HFFc6 (cell line): ENCODE measurements at regions not wholly inside any gene's neighbourhood (a gene's known extent, or its start where the extent isn't known, plus 50 kb on each side); places are given as distances from the start of the nearest gene placed in this dataset.

Experiments
- DNase-seq: peaks from one replicate; pipeline ENCODE4 v3.0.0-alpha.2; 2018
- H3K27ac Mint-ChIP-seq: 2 replicates; pipeline ENCODE4 v1.8.0; 2020; ENCODE audit warnings: mild to moderate bottlenecking, mixed read lengths
- H3K27me3 Mint-ChIP-seq: 2 replicates; pipeline ENCODE4 v1.8.0; 2021; ENCODE audit warnings: mild to moderate bottlenecking, moderate library complexity, mixed read lengths; ENCODE audit not compliant: insufficient read depth
- H3K36me3 Mint-ChIP-seq: 2 replicates; pipeline ENCODE4 v1.8.0; 2021; ENCODE audit warnings: low read depth, mixed read lengths
- H3K4me1 Mint-ChIP-seq: 2 replicates; pipeline ENCODE4 v1.8.0; 2020; ENCODE audit warnings: low read depth, mixed read lengths
- H3K4me3 Mint-ChIP-seq: 2 replicates; pipeline ENCODE4 v1.8.0; 2020; ENCODE audit warnings: mild to moderate bottlenecking, moderate library complexity, mixed read lengths
- H3K9me3 Mint-ChIP-seq: 2 replicates; pipeline ENCODE4 v1.8.0; 2020; ENCODE audit warnings: mild to moderate bottlenecking, mixed read lengths
- TF ChIP-seq, protein P1 (sequence below): fragments of 200-600 bp; sonication (generic); IDR thresholded peaks from 2 replicates; pipeline ENCODE4 v1.5.0; 2021; ENCODE audit warnings: antibody characterized with exemption, mild to moderate bottlenecking

DNA sequence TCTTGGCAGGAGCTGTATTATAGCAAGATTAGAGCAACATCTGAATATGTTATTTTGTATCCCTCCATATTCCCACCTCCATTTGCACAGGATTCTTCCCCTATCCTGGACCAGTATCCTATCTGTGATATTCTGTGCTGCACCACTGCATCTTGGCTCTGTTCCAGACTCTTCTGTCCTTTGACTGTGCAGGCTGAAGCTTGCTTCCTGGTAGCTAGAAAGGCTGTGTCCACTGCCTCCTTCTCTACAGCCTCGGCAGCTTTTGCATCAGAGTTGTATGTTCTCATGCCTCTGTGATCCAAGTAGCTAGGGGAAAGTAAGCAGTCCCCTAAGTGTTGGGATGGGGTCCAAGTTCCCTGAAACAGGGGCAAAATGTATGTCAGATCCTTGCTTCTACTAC lies 104.1 kb downstream of the GAS1 start:
- Mint-ChIP-seq H3K4me1 (peaks cover 6% of the 10 kb centered on the region; the same call in 1 of the 2 replicates), H3K4me3 (no peak overlapping the region), H3K27ac (no peak overlapping the region), H3K9me3 (no peaks in the 10 kb centered on the region), H3K36me3 (no peaks in the 10 kb centered on the region), H3K27me3 (peaks cover 6% of the 10 kb centered on the region)
- DNase-seq: no peak
- TF ChIP-seq, protein P1, sequence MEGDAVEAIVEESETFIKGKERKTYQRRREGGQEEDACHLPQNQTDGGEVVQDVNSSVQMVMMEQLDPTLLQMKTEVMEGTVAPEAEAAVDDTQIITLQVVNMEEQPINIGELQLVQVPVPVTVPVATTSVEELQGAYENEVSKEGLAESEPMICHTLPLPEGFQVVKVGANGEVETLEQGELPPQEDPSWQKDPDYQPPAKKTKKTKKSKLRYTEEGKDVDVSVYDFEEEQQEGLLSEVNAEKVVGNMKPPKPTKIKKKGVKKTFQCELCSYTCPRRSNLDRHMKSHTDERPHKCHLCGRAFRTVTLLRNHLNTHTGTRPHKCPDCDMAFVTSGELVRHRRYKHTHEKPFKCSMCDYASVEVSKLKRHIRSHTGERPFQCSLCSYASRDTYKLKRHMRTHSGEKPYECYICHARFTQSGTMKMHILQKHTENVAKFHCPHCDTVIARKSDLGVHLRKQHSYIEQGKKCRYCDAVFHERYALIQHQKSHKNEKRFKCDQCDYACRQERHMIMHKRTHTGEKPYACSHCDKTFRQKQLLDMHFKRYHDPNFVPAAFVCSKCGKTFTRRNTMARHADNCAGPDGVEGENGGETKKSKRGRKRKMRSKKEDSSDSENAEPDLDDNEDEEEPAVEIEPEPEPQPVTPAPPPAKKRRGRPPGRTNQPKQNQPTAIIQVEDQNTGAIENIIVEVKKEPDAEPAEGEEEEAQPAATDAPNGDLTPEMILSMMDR: no peak

DNA sequence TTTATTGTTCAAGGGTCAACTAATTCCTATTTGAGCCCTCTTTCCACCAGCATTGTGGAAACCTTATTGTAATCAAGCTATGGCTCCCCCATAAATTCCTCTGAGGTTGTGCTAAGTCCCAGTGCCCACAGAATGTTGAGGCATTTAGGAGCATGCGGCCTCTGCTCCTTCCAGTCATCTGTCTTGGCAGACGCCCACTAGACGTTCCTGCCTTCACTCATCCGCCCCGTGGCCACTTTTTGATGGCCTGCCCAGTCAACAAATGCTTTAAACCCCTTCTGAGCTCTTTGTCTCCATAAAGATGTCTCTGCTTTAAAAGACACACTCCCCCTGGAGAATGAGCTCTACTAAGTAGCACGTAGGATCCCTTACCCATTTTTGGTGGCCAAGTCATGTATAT lies 104.7 kb downstream of the GAS1 start:
- Mint-ChIP-seq H3K9me3 (no peaks in the 10 kb centered on the region), H3K4me1 (peaks cover 6% of the 10 kb centered on the region; the same call in 1 of the 2 replicates), H3K27me3 (peaks cover 8% of the 10 kb centered on the region), H3K36me3 (no peaks in the 10 kb centered on the region), H3K27ac (no peak overlapping the region), H3K4me3 (no peak overlapping the region)
- TF ChIP-seq, protein P1: no peak
- DNase-seq: no peak

DNA sequence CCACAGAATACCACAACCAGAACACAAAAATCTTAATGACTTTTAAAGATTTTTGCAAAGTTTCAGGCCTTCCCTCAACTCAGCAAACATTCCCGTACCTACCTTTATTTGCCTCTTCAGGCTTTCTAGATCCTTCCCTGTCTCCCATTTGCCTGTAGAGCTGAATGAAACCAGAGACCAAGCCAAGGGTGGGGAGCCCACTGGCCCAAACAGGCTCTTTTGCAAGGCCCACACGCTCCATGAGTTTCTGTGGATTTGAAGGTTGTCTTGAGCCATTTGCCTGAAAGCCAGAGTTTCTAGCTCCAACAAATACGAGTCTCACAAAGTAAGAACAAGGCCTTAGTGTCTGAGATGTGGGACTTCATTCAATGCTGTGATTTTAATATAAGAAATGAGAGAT lies 107.8 kb downstream of the GAS1 start:
- peaks cover 7% of the 10 kb centered on the region for H3K27me3 Mint-ChIP-seq
- no peaks in the 10 kb centered on the region for H3K9me3 Mint-ChIP-seq
- DNase-seq: no peak
- TF ChIP-seq, protein P1: no peak
- H3K27ac Mint-ChIP-seq: no peak overlapping the region
- no peak overlapping the region for H3K4me3 Mint-ChIP-seq
- no peaks in the 10 kb centered on the region for H3K36me3 Mint-ChIP-seq
- H3K4me1 Mint-ChIP-seq: no peaks in the 10 kb centered on the region

DNA sequence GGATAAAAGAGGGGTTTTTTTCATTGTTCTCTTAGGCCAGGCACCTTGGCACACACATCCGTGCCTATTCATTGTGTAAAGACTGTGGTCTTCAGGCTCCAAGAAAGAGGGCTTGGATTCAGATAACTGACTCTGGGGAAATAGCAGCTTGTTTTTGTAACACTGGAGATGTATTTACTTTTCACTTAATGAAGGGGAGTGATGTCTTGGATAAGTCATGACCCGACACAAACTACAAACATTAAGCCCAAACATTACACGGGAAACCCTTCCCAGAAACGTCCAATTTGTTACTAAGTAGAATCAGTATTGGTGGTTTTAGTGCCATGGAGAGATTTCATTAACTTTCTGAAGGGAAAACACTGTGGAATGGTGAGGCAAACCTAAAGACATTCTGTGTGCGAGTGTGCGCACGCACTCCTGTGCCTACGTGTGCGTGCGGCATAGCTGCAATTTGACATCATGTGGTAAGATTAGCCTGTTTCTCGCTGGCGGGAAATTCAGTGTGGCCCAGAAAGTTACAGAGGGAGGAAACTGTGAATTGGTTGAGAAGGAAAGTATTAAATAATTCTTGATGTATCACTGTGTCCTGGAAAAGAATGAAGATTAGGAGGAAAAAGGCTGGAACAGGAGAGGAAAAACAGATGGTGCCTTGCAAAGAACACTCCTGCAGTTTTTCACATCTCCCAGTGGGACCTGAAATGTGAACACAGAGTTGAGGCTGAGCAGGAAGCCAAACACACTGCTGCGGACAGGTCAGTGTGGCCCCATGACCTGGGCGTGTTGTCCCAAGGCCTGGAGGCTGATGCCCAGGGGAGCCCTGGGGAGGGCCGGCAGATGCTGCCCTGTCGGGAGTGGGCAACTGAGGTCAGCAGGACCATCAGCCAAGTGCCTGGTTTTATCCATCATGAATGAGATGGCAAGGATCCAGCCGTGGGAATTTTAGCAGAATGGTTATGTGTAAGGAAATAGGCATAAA lies 108.5 kb downstream of the GAS1 start:
- TF ChIP-seq, protein P1: no peak
- Mint-ChIP-seq H3K4me3 (no peak overlapping the region), H3K4me1 (no peaks in the 10 kb centered on the region), H3K27ac (no peak overlapping the region), H3K27me3 (peaks cover 7% of the 10 kb centered on the region), H3K36me3 (no peaks in the 10 kb centered on the region), H3K9me3 (no peaks in the 10 kb centered on the region)
- no peak for DNase-seq

DNA sequence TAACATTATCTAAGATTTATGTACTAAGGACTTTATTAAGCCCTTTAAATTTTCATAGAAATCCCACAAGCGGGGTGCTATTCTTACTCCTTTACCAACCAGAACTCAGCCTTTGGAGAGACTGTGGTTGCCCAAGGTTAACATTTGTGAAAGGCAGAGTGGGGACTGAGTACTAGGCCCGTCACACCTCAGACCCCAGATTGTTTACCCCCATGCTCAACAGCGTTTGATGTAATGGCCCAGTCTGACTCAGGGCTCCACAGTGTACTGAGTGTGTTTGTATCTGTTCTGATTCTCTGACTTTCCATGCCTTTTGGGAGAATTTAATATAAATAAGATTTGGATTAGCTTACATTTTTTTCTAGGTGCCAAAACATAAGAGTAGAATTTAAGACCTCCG lies 110.0 kb downstream of the GAS1 start:
- H3K4me3 Mint-ChIP-seq: no peak overlapping the region
- no peaks in the 10 kb centered on the region for H3K36me3 Mint-ChIP-seq
- H3K9me3 Mint-ChIP-seq: no peaks in the 10 kb centered on the region
- TF ChIP-seq, protein P1: no peak
- DNase-seq: no peak
- H3K27ac Mint-ChIP-seq: no peak overlapping the region
- H3K27me3 Mint-ChIP-seq: peaks cover 5% of the 10 kb centered on the region
- no peaks in the 10 kb centered on the region for H3K4me1 Mint-ChIP-seq
